Activated CD4-positive, alpha-beta T cell treated with anti-CD3 and anti-CD28 coated beads, Interleukin-2, amount 50 U/mL, for 24 hours (primary cell): ENCODE measurements at regions not wholly inside any gene's neighbourhood (a gene's known extent, or its start where the extent isn't known, plus 50 kb on each side); places are given as distances from the start of the nearest gene placed in this dataset.

Experiments used
- DNase-seq, 2 donors: peaks; one replicate each; pipeline ENCODE4 v3.0.0-alpha.2; 2020; ENCODE audit warnings: low read depth in 1 of 2, low spot score in 1 of 2

DNA sequence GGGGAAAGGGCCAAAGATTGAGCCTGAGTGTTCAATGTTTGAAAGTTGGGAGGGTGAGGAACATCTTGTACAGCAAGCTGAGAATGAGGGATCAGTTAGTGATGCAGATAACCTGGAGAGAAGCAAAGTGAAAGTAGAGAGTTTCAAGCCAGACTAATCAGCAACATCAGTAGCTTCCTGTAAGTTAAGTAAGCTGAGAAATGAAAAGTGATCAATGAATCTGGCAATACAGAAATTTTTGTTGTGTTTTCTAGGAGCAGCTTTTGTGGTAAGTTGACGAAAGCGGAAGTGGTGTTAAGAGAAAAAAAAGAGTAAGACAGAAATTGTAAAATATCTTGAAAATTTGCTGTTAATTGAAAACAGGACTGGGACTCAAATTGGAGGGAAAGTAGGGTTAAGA is 855.5 kb upstream of the MAP3K7 start:
- DNase-seq: no peak

- no peak for DNase-seq
Measured at GRCh38 chr6:91438570-91438969, 851.7 kb upstream of the MAP3K7 start.

GRCh38 chr6:91437315-91437729 is 850.5 kb upstream of the MAP3K7 start:
- no peak for DNase-seq

DNA sequence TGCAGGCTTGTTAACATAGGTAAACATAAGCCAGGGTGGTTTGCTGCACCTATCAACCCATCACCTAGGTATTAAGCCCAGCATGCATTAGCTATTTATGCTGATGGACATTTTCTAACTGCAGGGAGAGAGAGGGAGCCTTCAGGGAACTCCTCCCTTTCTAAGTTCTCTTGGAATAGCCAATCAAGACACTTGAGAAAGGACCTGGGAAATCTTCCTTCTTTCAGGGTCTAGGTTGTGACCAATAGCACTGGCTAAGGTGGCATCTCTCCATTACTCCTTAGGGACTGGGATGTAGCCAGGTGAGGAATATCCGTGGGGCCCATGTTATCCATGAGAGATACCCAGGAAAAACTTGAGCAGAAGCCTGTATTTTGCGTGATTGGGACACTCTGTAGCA is 849.6 kb upstream of the MAP3K7 start:
- no peak for DNase-seq

GRCh38 chr6:91435630-91436029 is 848.8 kb upstream of the MAP3K7 start:
- DNase-seq: no peak

DNA sequence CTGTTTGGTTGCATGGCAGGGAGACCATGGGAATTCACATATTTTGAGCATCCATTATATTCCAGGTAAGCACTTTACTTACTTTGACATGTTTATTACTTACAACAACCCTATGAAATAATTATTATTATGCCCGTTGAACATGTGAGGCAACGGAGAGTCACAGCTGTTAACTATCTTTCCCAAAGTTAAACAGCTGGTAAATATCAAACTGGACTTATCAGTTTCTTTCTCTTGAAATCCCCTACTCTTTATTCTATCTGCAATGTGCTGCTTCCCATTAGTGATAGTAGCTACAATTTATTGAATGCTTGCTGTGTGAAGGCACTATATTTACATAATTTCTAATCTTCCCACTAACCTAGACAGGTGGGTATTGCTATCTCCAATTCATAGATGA is 847.7 kb upstream of the MAP3K7 start:
- DNase-seq: no peak

DNA sequence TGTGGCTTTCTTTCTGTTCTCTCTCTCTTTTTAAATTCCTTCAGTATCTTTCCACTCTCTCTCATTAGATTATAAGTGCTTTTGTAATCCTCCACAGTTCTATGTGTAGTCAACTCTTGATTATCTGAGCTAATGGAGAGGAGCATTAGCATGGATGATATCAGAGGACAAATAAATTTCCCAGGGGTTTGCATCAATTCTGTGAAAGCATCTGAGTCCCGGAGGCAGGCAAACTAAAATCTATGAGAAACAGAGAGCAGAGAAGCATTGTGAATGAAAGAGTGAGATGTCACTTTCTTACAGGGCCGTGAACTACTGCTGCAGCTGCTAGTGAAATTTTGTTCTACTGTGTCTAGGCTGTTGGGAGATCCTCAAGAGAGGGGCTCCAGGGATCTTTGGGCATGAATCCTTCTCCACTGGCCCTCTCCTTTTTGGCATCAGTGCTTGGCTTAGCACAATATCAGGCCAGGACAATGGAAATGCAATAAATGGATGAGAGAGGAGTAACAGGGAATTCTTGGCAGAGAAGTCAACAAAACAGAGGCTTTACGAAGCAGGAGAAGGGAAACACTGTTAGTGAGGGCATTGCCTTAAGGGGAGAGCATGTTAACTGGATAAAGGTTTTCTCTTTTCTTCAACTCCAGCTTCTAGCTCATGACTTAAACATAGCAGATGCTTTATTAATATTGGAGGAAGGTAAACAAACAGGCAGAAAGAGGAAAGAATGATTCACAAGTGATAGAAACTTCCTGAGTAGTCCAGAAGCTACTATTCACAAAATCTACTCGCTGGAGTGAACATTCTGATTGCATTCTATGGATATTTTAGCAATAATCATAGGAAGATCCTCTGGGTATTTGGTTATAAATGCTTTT is 847.0 kb upstream of the MAP3K7 start:
- DNase-seq: no peak

GRCh38 chr6:91428953-91429560 is 842.2 kb upstream of the MAP3K7 start:
- DNase-seq: no peak

GRCh38 chr6:91428296-91428695 is 841.4 kb upstream of the MAP3K7 start:
- DNase-seq: no peak

DNA sequence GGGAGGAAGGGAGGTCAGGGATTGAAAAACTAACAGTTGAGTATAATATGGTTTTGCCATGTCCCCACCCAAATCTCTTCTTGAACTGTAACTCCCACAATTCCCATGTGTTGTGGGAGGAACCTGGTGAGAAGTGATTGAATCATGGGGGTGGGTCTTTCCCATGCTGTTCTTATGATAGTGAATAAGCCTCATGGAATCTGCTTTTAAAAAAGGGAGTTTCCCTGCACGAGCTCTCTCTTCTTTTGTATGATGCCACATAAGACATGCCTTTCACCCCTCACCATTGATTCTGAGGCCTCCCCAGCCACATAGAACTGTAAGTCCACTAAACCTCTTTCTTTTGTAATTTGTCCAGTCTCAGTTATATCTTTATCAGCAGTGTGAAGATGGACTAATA is 833.4 kb upstream of the MAP3K7 start:
- DNase-seq: no peak

DNA sequence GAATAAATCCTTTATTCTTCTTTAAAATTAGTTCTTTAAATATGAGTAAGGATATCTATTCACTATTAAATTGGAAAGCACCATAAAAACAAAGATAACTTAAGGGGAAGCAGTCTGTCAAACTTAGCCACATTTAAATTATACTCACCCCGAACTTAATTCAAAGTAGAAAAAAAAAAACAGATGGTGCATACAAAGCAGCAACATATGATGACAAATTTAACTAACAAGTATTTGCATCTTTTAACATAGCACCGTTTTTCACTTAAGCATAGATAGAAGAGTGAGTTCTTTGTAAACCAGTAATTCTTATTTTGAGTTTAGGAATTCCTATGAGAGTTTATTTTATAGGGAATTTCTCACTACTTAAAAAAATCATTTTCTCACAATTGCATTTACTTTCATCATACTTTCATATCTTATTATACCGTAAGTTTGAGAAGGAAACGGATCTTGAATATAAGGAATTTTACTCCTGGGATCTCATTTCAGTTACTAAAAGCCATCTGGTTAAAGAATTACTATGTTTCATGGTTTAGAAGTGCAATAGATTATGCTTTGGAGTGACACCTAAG is 828.2 kb upstream of the MAP3K7 start:
- DNase-seq: no peak

DNA sequence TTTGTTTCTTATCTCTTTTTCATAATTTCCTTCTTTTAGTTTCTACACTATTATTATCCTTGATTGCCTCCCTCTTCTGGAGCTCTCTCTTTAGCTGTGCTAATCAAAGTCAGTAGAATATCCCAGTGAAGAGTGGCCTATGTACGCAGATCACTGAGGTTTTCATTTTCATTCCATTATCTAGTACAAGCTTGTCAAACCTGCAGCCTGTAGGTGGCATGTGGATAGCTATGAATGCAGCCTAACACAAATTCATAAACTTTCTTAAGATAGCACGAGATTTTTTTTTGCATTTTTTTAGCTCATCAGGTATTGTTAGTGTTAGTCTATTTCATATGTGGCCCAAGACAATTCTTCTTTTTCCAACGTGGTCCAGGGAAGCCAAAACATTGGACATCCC is 825.7 kb upstream of the MAP3K7 start:
- DNase-seq: no peak

DNA sequence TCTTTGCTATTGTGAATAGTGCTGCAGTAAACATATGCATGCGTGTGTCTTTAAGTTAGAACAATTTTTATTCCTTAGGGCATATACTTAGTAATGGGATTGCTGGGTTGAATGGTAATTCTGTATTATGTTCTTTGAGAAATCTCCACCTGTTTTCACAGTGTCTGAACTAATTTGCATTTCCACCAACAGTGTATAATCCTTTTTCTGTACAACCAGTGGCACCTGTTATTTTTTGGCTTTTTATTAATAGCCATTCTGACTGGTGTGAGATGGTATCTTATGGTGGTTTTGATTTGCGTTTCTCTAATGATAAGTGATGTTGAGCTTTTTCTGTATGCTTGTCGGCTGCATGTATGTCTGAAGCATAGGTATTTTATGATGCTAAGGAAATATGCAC is 820.8 kb upstream of the MAP3K7 start:
- DNase-seq: no peak

- DNase-seq: no peak
Measured at GRCh38 chr6:91392951-91393350, 806.1 kb upstream of the MAP3K7 start.

DNA sequence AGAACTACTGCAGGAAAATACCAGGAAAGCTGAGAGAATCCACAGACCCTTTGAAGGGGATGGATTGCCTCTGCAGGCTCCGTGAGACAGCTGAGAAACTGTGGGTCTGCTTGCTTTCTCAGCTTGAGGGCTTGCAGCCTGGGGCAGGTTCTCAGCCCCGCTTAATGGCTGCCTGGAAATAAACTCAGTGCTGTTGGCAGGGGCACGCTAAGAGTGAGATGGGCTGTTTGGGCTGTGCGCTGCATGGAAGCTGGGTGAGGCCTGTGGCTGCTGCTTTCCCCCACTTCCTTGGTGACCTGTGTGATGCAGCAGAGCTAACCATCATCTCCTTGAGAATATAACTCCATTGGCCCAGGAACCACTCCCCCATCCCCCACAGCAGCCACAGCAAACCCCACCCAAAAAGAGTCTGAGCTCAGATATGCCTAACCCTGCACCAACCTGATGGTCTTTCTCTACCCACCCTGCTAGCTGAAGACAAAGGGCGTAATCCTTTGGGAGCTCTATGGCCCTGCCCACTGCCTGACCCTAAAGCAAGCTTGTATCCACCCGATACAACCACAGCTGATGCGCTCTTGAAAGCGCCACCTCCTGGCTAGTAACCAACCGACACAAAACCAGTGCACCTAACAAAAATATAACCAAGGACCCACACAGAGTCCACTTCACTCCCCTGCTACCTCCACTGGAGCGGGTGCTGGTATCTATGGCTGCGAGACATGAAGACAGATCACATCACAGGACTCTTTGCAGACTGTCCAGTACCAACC is 800.6 kb upstream of the MAP3K7 start:
- no peak for DNase-seq

DNA sequence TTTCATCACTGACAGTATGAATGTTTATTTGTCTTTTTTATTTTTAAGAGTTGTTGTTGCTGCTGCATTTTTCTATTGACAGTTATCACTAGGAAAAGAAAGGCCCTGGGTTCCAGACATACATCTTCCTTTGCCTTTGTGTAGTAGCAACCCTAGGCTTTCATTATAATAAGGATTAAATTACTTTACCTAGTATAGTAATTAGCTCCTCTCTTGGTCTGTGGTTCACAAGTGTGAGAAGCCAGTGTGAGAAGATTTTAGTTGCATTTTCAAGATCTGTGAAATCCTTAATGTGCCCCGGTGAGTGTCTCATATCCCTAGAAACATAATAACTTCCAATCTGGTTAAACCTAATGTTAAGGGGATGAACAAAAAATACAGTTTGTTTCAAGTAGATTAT is 799.3 kb upstream of the MAP3K7 start:
- DNase-seq: no peak

DNA sequence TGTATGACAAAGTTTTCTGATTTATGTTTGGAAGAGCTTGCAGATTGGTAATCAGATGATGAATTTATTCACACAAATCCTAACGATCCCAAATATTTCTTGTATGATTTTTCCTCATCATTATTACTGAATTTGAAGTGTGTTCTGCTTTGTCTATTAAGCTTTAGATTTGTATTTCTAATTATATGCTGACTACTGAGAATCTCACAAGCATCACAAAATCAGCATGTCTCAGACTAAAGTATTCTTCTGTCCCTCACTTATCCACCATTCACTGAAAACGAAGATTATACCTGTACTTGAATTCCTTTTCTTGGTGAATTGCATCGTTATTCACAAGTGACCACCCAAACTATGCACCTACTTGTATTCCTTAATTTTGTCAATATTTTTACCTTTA is 796.3 kb upstream of the MAP3K7 start:
- no peak for DNase-seq

- no peak for DNase-seq
Measured at GRCh38 chr6:91376686-91377085, 789.8 kb upstream of the MAP3K7 start.

GRCh38 chr6:91366781-91367180 is 779.9 kb upstream of the MAP3K7 start:
- DNase-seq: no peak

DNA sequence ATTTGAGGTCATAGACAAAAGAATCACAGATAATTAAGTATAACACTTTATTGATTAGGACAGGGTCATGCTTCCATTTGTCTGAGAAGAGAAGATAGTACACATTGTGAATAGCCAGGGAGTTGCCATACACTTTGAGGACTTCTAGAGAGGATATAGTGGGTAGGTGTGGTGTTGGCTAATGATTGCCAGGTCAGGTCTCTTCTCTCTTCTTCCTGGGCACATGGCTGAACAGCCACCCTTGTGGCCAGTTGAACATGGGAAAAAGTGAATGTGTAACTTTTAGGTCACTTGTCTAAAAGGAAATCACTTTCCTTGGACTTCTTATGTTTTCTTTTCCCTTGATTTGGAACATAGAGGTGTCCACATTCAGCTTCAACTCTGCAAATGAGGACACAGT is 772.1 kb upstream of the MAP3K7 start:
- DNase-seq: no peak

DNA sequence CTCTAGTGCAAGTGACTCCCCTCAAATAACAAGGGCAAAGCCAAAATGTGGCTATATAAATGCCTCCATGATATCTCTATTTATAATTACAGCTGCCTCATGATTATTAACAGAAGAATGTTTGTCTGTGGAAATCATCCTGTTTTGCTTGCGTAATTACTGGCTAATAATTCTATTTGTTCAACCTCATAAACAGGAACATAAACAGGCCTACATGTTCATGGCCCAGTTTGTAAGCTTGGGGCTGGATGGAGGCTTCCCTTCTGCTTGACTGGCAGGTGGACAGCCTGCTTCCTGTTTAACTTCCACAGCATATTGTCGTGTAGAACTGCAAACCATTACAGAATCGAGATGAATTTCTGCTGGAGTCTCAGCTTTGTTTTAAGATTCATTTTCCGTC is 766.0 kb upstream of the MAP3K7 start:
- DNase-seq: no peak

DNA sequence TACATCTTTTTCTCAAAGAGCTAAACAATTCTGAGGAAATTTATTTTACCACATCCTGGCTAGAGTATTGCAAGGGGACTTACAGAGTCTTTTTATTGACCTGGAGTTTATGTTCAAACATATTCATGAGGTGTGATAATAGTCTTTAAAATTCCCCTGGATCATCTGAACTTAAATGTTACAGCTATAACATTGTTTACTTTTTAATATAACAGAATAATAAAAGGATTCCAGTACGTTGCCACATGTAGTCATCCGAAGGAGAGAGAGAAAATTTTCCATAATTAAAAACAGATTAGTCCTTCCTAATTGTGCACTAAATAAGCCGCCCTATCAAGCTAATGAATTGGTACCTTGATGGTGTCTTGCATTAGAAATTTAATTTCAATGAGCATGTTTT is 765.4 kb upstream of the MAP3K7 start:
- no peak for DNase-seq
